GM19240 (cell line): ENCODE measurements at regions not wholly inside any gene's neighbourhood (a gene's known extent, or its start where the extent isn't known, plus 50 kb on each side); places are given as distances from the start of the nearest gene placed in this dataset.

Source experiments
- DNase-seq: peaks from one replicate; pipeline ENCODE4 v3.0.0; 2011; ENCODE audit warnings: low spot score; ENCODE audit not compliant: insufficient read length

GRCh38 chr5:135124128-135124527 lies 90.1 kb upstream of the PITX1 start:
- DNase-seq, result no peak

GRCh38 chr5:135122797-135123196 lies 88.8 kb upstream of the PITX1 start:
- no peak for DNase-seq

- no peak for DNase-seq
Measured at GRCh38 chr5:135120951-135121350, 86.9 kb upstream of the PITX1 start.

GRCh38 chr5:135119481-135119880 lies 85.5 kb upstream of the PITX1 start:
- no peak for DNase-seq

GRCh38 chr5:135117590-135117989 lies 83.6 kb upstream of the PITX1 start:
- DNase-seq, result no peak

- no peak for DNase-seq
Measured at GRCh38 chr5:135116160-135116561, 82.1 kb upstream of the PITX1 start.

GRCh38 chr5:135115591-135115990 lies 81.6 kb upstream of the PITX1 start:
- no peak for DNase-seq

GRCh38 chr5:135114759-135115158 lies 80.7 kb upstream of the PITX1 start:
- DNase-seq, result no peak

- DNase-seq, result no peak
Measured at GRCh38 chr5:135112008-135112725, 78.1 kb upstream of the PITX1 start.

- DNase-seq, result no peak
Measured at GRCh38 chr5:135110785-135111596, 77.0 kb upstream of the PITX1 start.

GRCh38 chr5:135108992-135109391 lies 75.0 kb upstream of the PITX1 start:
- no peak for DNase-seq

GRCh38 chr5:135108569-135108968 lies 74.5 kb upstream of the PITX1 start:
- DNase-seq, result no peak

- DNase-seq, result no peak
Measured at GRCh38 chr5:135107986-135108385, 74.0 kb upstream of the PITX1 start.

- no peak for DNase-seq
Measured at GRCh38 chr5:135106610-135107471, 72.8 kb upstream of the PITX1 start.

- no peak for DNase-seq
Measured at GRCh38 chr5:135106136-135106535, 72.1 kb upstream of the PITX1 start.

- DNase-seq, result no peak
Measured at GRCh38 chr5:135105105-135105484, 71.1 kb upstream of the PITX1 start.

GRCh38 chr5:135103575-135103853 lies 69.5 kb upstream of the PITX1 start:
- no peak for DNase-seq

- no peak for DNase-seq
Measured at GRCh38 chr5:135102716-135103574, 68.9 kb upstream of the PITX1 start.

- no peak for DNase-seq
Measured at GRCh38 chr5:135100431-135100830, 66.4 kb upstream of the PITX1 start.

GRCh38 chr5:135100011-135100410 lies 66.0 kb upstream of the PITX1 start:
- no peak for DNase-seq

GRCh38 chr5:135097390-135097789 lies 63.4 kb upstream of the PITX1 start:
- no peak for DNase-seq
